ENCODE measurements at regions not wholly inside any gene's neighbourhood (a gene's known extent, or its start where the extent isn't known, plus 50 kb on each side); places are given as distances from the start of the nearest gene placed in this dataset.

DNA sequence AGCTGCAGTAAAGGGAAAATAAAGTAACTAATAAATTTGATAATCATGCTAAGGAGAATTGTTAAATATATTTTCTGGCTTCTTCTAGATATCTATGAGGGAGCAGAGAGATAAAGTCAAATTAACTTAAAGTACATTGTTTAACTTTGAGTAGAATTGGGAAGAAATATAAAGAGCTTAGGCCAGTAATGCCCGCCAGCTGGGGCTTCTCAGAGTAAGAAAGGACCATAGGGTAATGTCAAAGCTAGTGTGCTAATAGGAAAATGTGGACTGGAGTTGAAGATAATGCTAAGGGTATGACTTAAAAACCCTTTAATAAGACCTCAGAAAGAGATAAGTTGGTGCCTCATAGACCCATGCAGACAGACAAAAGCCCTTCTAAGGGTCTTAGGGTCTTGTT lies 411.6 kb upstream of the ANO3 start:
- TF ChIP-seq, protein P1, sequence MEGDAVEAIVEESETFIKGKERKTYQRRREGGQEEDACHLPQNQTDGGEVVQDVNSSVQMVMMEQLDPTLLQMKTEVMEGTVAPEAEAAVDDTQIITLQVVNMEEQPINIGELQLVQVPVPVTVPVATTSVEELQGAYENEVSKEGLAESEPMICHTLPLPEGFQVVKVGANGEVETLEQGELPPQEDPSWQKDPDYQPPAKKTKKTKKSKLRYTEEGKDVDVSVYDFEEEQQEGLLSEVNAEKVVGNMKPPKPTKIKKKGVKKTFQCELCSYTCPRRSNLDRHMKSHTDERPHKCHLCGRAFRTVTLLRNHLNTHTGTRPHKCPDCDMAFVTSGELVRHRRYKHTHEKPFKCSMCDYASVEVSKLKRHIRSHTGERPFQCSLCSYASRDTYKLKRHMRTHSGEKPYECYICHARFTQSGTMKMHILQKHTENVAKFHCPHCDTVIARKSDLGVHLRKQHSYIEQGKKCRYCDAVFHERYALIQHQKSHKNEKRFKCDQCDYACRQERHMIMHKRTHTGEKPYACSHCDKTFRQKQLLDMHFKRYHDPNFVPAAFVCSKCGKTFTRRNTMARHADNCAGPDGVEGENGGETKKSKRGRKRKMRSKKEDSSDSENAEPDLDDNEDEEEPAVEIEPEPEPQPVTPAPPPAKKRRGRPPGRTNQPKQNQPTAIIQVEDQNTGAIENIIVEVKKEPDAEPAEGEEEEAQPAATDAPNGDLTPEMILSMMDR (conservative IDR thresholded peaks at IDR 0.05; ENCODE audit: low read depth, low read length): no peak
- H3K4me3 ChIP-seq (ENCODE audit: low read depth, low read length): no peak overlapping the region
- no peak for DNase-seq (ENCODE audit: low read depth)

DNA sequence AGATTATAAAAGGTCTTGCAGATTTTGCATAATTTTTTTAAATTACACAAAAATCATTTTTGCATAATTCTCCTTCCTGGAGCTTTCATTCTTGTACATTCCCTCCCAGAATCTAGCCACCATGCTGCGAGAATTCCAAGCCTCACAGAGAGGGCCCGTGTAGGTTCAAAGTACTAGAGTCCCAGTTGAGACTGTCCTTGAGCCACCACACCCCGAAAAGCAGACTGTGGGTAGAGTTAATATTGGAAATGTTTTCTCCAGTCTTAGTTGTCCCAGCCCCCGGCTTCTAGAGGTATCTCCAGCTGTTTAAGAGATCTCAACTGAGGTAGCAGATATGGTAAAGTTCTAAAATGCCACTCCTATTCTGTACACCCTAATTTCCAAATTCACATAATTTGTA lies 407.3 kb upstream of the ANO3 start:
- TF ChIP-seq, protein P1 (conservative IDR thresholded peaks at IDR 0.05; ENCODE audit: low read depth, low read length): no peak
- no peak overlapping the region for H3K4me3 ChIP-seq (ENCODE audit: low read depth, low read length)
- DNase-seq (ENCODE audit: low read depth): no peak

DNA sequence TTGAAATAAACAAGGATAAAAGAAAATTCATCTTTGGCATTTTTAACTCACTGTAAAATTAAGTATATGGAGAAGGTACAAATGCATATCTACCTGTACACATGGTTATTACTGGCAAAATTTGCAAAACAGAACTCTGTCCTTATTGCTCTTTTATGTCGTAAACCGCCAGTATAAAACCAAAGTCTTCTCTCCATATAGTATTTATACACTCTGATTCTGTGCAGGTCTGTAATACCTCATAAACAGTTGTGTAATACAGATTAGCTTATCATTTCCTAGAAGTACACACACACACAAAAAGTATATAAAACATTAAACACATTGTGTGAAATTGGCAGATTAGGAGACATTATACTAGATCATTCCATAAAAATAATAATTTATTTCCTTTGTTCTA lies 406.6 kb upstream of the ANO3 start:
- H3K4me3 ChIP-seq (ENCODE audit: low read depth, low read length): no peak overlapping the region
- TF ChIP-seq, protein P1 (conservative IDR thresholded peaks at IDR 0.05; ENCODE audit: low read depth, low read length): no peak
- DNase-seq (ENCODE audit: low read depth): no peak

DNA sequence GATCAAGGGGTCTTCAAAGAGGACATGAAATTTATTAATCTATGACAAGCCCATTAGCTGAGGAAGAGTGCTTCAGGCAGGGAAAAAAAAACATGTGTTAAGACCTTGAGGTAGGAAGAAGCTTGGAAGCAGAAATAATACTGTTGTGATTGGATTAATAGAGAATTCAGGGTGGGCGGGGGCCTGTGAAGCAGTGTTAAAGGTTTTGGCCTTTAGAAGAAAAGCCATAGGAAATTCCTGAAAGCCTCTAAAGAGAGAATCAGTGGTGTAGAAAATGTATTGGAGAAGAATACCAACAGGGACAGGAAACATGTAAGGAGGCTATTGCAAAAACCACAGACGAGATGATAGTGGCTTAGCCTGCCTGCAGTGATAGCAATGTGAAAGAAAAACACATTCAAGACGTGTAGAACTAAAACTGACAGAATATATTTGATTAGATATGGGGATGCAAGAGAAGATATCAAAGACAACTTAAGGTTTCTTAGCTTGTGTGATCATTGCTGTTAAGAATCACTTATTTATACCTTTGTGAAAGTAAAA lies 404.4 kb upstream of the ANO3 start:
- TF ChIP-seq, protein P1 (conservative IDR thresholded peaks at IDR 0.05; ENCODE audit: low read depth, low read length): no peak
- H3K4me3 ChIP-seq (ENCODE audit: low read depth, low read length): no peak overlapping the region
- DNase-seq (ENCODE audit: low read depth): no peak

DNA sequence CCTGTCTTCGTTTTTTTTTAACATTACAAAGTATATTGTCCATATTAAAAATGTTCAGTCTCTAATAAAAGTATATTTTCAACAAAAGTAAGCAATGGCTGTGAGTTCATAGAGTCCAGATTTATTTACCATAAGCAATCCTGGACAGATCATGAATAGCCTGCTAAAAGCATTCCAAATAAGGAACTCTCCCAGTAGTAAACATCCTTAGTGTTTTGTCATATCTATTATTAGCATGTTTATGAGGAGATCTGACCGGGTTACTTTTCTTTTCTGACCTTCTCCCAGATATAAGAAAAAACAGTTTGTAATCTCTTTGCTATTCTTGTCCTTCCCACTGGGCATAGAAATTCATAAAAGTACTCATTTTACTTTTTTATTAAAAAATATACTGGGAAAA lies 403.9 kb upstream of the ANO3 start:
- DNase-seq (ENCODE audit: low read depth): no peak
- no peak overlapping the region for H3K4me3 ChIP-seq (ENCODE audit: low read depth, low read length)
- TF ChIP-seq, protein P1 (conservative IDR thresholded peaks at IDR 0.05; ENCODE audit: low read depth, low read length): no peak

DNA sequence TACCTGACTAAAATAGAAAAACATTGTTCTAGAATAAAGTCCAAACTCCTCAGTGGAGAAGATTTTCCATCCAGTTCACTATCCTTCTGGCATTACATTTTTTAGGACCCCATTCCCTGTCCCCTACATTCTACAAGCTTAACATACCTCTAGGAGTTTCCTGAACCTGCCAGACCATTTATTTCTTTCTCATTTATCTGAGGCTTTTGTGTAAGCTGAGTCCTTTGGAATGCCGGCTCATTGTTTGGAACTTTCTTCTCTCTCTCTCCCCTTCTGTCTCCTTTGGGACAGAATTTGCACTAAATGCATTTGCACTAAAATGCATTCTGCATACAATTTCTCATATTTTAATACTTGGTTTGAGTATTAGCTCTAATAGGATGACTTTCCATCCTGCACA lies 393.0 kb upstream of the ANO3 start:
- DNase-seq (ENCODE audit: low read depth): no peak
- TF ChIP-seq, protein P1 (conservative IDR thresholded peaks at IDR 0.05; ENCODE audit: low read depth, low read length): no peak
- H3K4me3 ChIP-seq (ENCODE audit: low read depth, low read length): no peak overlapping the region

DNA sequence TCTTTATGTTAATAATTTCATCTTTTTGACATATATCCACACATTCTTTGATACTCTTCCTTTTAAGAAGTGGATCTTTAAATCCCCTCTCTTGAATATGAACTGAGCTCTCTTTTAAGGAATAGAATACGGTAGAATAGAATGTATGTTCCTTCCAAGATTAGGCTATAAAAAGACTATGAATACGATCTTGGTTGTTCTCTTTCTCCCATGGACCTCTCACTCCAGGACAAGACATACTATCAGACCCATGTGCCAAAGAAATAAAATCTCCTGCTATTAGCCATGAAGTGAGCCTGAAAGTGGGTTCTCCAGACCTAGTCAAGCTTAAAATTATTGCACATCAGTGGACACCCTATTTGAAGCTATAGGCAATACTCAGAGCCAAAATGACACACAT lies 392.2 kb upstream of the ANO3 start:
- no peak overlapping the region for H3K4me3 ChIP-seq (ENCODE audit: low read depth, low read length)
- no peak for DNase-seq (ENCODE audit: low read depth)
- TF ChIP-seq, protein P1 (conservative IDR thresholded peaks at IDR 0.05; ENCODE audit: low read depth, low read length): no peak

Data from epithelial cell of proximal tubule (primary cell).